ENCODE measurements at regions not wholly inside any gene's neighbourhood (a gene's known extent, or its start where the extent isn't known, plus 50 kb on each side); places are given as distances from the start of the nearest gene placed in this dataset.

- H2AFZ ChIP-seq (ENCODE audit: low read length), result no peak overlapping the region
- no peaks in the 10 kb centered on the region for H4K20me1 ChIP-seq (ENCODE audit: insufficient read depth, low read length, poor library complexity, severe bottlenecking)
- H3F3A ChIP-seq (ENCODE audit: low read depth), result no peaks in the 10 kb centered on the region
- no peaks in the 10 kb centered on the region for H3K36me3 ChIP-seq (ENCODE audit: insufficient read depth, low read length)
- H3K9me2 ChIP-seq (replicated peaks; ENCODE audit: low read depth, low read length), result no peaks in the 10 kb centered on the region
- no peak overlapping the region for H3K4me2 ChIP-seq (ENCODE audit: low read depth, low read length, poor library complexity, severe bottlenecking)
- TF ChIP-seq EZH2phosphoT487 (IDR thresholded peaks at IDR 0.05; ENCODE audit: borderline replicate concordance) (no peak), CTCF (conservative IDR thresholded peaks at IDR 0.05; ENCODE audit: low read length) (no peak)
- H3K4me1 ChIP-seq (ENCODE audit: insufficient read depth, low read length, poor library complexity, severe bottlenecking), result no peaks in the 10 kb centered on the region
- H3K4me3 ChIP-seq (ENCODE audit: low read length, poor library complexity, severe bottlenecking), result no peak overlapping the region
- H3K9me3 ChIP-seq (ENCODE audit: insufficient read depth, low read depth, low read length), result no peaks in the 10 kb centered on the region
- H3K79me2 ChIP-seq (ENCODE audit: insufficient read depth, low read length), result no peaks in the 10 kb centered on the region
- H3K27me3 ChIP-seq (ENCODE audit: insufficient read depth, low read length, poor library complexity, severe bottlenecking), result no peaks in the 10 kb centered on the region
- H3K9ac ChIP-seq (ENCODE audit: low read depth, low read length, poor library complexity, severe bottlenecking), result no peak overlapping the region
Measured at GRCh38 chr2:207338220-207338607, 172.5 kb upstream of the KLF7 start.

- H3K36me3 ChIP-seq (ENCODE audit: insufficient read depth, low read length), result no peaks in the 10 kb centered on the region
- no peaks in the 10 kb centered on the region for H3K9me3 ChIP-seq (ENCODE audit: insufficient read depth, low read depth, low read length)
- H2AFZ ChIP-seq (ENCODE audit: low read length), result no peak overlapping the region
- H3K9ac ChIP-seq (ENCODE audit: low read depth, low read length, poor library complexity, severe bottlenecking), result no peak overlapping the region
- no peak overlapping the region for H3K4me2 ChIP-seq (ENCODE audit: low read depth, low read length, poor library complexity, severe bottlenecking)
- TF ChIP-seq EZH2phosphoT487 (IDR thresholded peaks at IDR 0.05; ENCODE audit: borderline replicate concordance) (no peak), CTCF (conservative IDR thresholded peaks at IDR 0.05; ENCODE audit: low read length) (no peak)
- H3K4me1 ChIP-seq (ENCODE audit: insufficient read depth, low read length, poor library complexity, severe bottlenecking), result no peaks in the 10 kb centered on the region
- H4K20me1 ChIP-seq (ENCODE audit: insufficient read depth, low read length, poor library complexity, severe bottlenecking), result no peaks in the 10 kb centered on the region
- H3K9me2 ChIP-seq (replicated peaks; ENCODE audit: low read depth, low read length), result no peaks in the 10 kb centered on the region
- no peak overlapping the region for H3K4me3 ChIP-seq (ENCODE audit: low read length, poor library complexity, severe bottlenecking)
- no peaks in the 10 kb centered on the region for H3K79me2 ChIP-seq (ENCODE audit: insufficient read depth, low read length)
- H3K27me3 ChIP-seq (ENCODE audit: insufficient read depth, low read length, poor library complexity, severe bottlenecking), result no peaks in the 10 kb centered on the region
- H3F3A ChIP-seq (ENCODE audit: low read depth), result no peaks in the 10 kb centered on the region
Measured at GRCh38 chr2:207338610-207339009, 172.9 kb upstream of the KLF7 start.

DNA sequence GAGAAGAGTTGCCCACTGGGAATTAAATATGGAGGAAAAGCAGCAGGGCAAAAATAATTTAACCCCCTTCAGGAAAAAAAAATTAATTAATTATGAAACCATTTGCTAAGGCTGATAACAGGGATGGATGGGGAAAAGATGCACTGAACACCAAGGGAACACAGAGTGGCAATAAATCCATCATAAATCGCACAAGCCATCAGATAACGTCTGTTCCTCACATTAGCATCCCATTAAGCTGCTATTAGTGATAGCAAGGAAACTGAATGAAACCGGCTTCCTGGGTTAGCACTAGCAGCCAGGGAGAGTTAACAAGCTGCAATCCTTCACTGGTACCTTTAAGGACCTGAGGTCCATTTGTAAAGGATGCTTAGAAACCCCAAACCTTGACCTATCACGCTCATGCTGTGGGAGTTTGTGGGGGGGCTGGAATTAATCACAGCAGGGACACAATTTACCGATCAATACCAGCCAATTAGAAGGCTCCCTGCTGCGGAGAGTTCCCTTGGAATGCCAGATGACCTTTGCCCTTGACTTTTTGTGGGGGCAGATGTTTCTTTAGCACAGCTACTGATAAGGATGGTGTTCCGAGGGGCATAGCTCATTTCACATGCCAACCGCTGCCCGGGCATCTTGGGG is 175.5 kb upstream of the KLF7 start:
- Histone ChIP-seq H4K20me1 (ENCODE audit: insufficient read depth, low read length, poor library complexity, severe bottlenecking) (no peaks in the 10 kb centered on the region), H3K79me2 (ENCODE audit: insufficient read depth, low read length) (no peaks in the 10 kb centered on the region), H3K4me3 (ENCODE audit: low read length, poor library complexity, severe bottlenecking) (no peak overlapping the region), H3K36me3 (ENCODE audit: insufficient read depth, low read length) (no peaks in the 10 kb centered on the region), H3K4me2 (ENCODE audit: low read depth, low read length, poor library complexity, severe bottlenecking) (no peak overlapping the region), H3K9me2 (replicated peaks; ENCODE audit: low read depth, low read length) (no peaks in the 10 kb centered on the region), H3K9me3 (ENCODE audit: insufficient read depth, low read depth, low read length) (no peaks in the 10 kb centered on the region), H3F3A (ENCODE audit: low read depth) (no peaks in the 10 kb centered on the region), H2AFZ (ENCODE audit: low read length) (no peak overlapping the region), H3K9ac (ENCODE audit: low read depth, low read length, poor library complexity, severe bottlenecking) (no peak overlapping the region), H3K4me1 (ENCODE audit: insufficient read depth, low read length, poor library complexity, severe bottlenecking) (no peaks in the 10 kb centered on the region), H3K27me3 (ENCODE audit: insufficient read depth, low read length, poor library complexity, severe bottlenecking) (no peaks in the 10 kb centered on the region)
- no peak for TF ChIP-seq EZH2phosphoT487 (IDR thresholded peaks at IDR 0.05; ENCODE audit: borderline replicate concordance)
- no peak for TF ChIP-seq CTCF (conservative IDR thresholded peaks at IDR 0.05; ENCODE audit: low read length)

Data from Loucy (cell line).